ENCODE measurements at regions not wholly inside any gene's neighbourhood (a gene's known extent, or its start where the extent isn't known, plus 50 kb on each side); places are given as distances from the start of the nearest gene placed in this dataset.

GRCh38 chr6:62940848-62941247, 270.4 kb upstream of the FKBP1C start:
- H3K4me3 ChIP-seq (ENCODE audit: extremely low read depth in 1 of 4, insufficient read depth in 2 of 4, low read depth in 3 of 4, low read length in 4 of 4) = no peak overlapping the region
- H3K18ac ChIP-seq (ENCODE audit: extremely low read depth, low read length) = no peak overlapping the region
- no peak overlapping the region for H2AK5ac ChIP-seq (ENCODE audit: low read depth, low read length)
- H2BK15ac ChIP-seq (ENCODE audit: low read length) = no peak overlapping the region
- ChIA-PET CTCF (ENCODE audit: partially characterized antibody) (no interaction called here), POLR2A (ENCODE audit: partially characterized antibody) (no interaction called here)
- no peak overlapping the region for H3K23ac ChIP-seq (ENCODE audit: insufficient read length)
- DNase-seq (ENCODE audit: low read depth in 1 of 2, low spot score in 2 of 2) (no peak), FAIRE-seq (no peak)
- H3K79me1 ChIP-seq (ENCODE audit: low read depth, low read length) = no peaks in the 10 kb centered on the region
- TF ChIP-seq GABPA (IDR thresholded peaks at IDR 0.05; ENCODE audit: borderline replicate concordance, insufficient read depth, low read length) = no peak
- no peak for TF ChIP-seq USF2 (IDR thresholded peaks at IDR 0.05; ENCODE audit: low read length)
- no peak for TF ChIP-seq BCL11A (IDR thresholded peaks at IDR 0.05; ENCODE audit: low read depth in 2 of 2, low read length in 2 of 2)
- no peak for TF ChIP-seq NANOG (IDR thresholded peaks at IDR 0.05; ENCODE audit: insufficient read depth, low read depth, low read length, poor library complexity, severe bottlenecking)
- TF ChIP-seq EZH2 (IDR thresholded peaks at IDR 0.05; ENCODE audit: low read depth, low read length, severe bottlenecking) = no peak
- no peak for TF ChIP-seq SP1 (IDR thresholded peaks at IDR 0.05; ENCODE audit: low read depth, low read length)
- TF ChIP-seq POLR2A (IDR thresholded peaks at IDR 0.05; ENCODE audit: control extremely low read depth in 1 of 2, low read depth in 2 of 2, low read length in 2 of 2) = no peak
- no peak for TF ChIP-seq EP300 (IDR thresholded peaks at IDR 0.05; ENCODE audit: borderline replicate concordance in 1 of 2, low read depth in 2 of 2, low read length in 2 of 2)
- TF ChIP-seq YY1 (IDR thresholded peaks at IDR 0.05; ENCODE audit: low read depth, low read length) = no peak
- TF ChIP-seq ASH2L (IDR thresholded peaks at IDR 0.05; ENCODE audit: low read length) = no peak
- TF ChIP-seq EGR1 (IDR thresholded peaks at IDR 0.05; ENCODE audit: borderline replicate concordance, low read depth, low read length) = no peak
- no peak overlapping the region for H3K4me2 ChIP-seq (ENCODE audit: insufficient read depth in 1 of 2, low read depth in 2 of 2, low read length in 2 of 2)
- H3K14ac ChIP-seq (ENCODE audit: insufficient read length) = no peak overlapping the region
- H2BK120ac ChIP-seq (replicated peaks; ENCODE audit: low read depth, low read length) = no peak overlapping the region
- no peaks in the 10 kb centered on the region for H4K20me1 ChIP-seq (replicated peaks in 1 of 2; ENCODE audit: control insufficient read depth in 1 of 2, insufficient read depth in 2 of 2, low read length in 2 of 2)
- H4K91ac ChIP-seq (replicated peaks; ENCODE audit: insufficient read length, low read length) = no peak overlapping the region
- H2BK5ac ChIP-seq (ENCODE audit: low read depth, low read length) = no peak overlapping the region
- H3K79me2 ChIP-seq (ENCODE audit: control insufficient read depth in 1 of 2, insufficient read depth in 2 of 2, low read length in 2 of 2) = no peaks in the 10 kb centered on the region
- no peaks in the 10 kb centered on the region for H3K36me3 ChIP-seq (ENCODE audit: control insufficient read depth in 2 of 4, insufficient read depth in 4 of 4, low read length in 3 of 4)
- no peak overlapping the region for H3K4ac ChIP-seq (replicated peaks; ENCODE audit: insufficient read length, low read depth, low read length)
- no peak overlapping the region for H3K27ac ChIP-seq (ENCODE audit: low read depth, low read length)
- H3K56ac ChIP-seq (replicated peaks; ENCODE audit: insufficient read length, low read depth, low read length) = no peak overlapping the region
- 83% methylated on average over 3 of the region's 3 CpGs; no CpG with 5 or more reads in 1 of the 2 experiments for WGBS, 2 experiments (ENCODE audit: extremely low coverage in 1 of 2, insufficient coverage in 1 of 2, insufficient read length in 1 of 2, insufficient replicate concordance in 2 of 2, low coverage in 1 of 2, low lambda C conversion rate in 2 of 2, missing lambda C conversion rate in 1 of 2)
- H3K23me2 ChIP-seq (ENCODE audit: low read depth, low read length) = no peaks in the 10 kb centered on the region
- H2AFZ ChIP-seq (ENCODE audit: low read length) = no peak overlapping the region
- H3K4me1 ChIP-seq (replicated peaks in 1 of 4; ENCODE audit: control insufficient read depth in 3 of 4, insufficient read depth in 4 of 4, low read length in 3 of 4) = no peaks in the 10 kb centered on the region
- H2BK12ac ChIP-seq (ENCODE audit: low read depth, low read length) = no peak overlapping the region
- H2BK20ac ChIP-seq (ENCODE audit: low read length) = no peak overlapping the region
- no peaks in the 10 kb centered on the region for H3K9me3 ChIP-seq (ENCODE audit: insufficient read depth in 2 of 2, low read depth in 1 of 2, low read length in 1 of 2)
- no peak overlapping the region for H4K8ac ChIP-seq (ENCODE audit: extremely low read depth, insufficient read depth, low read length)
- no peaks in the 10 kb centered on the region for H3K27me3 ChIP-seq (replicated peaks in 1 of 4; ENCODE audit: control insufficient read depth in 3 of 4, extremely low read depth in 1 of 4, insufficient read depth in 3 of 4, low read length in 3 of 4)
- H3K9ac ChIP-seq (replicated peaks in 1 of 4; ENCODE audit: extremely low read depth in 1 of 4, low read depth in 3 of 4, low read length in 3 of 4) = no peak overlapping the region
- H4K5ac ChIP-seq (ENCODE audit: insufficient read length, low read depth, low read length) = no peak overlapping the region
